ENCODE measurements at regions not wholly inside any gene's neighbourhood (a gene's known extent, or its start where the extent isn't known, plus 50 kb on each side); places are given as distances from the start of the nearest gene placed in this dataset.
A peak's percentile ranks its signal among the peaks of the same experiment; 100 is the strongest.

GRCh38 chr14:101174980-101175606 is 271.6 kb upstream of the RTL1 start:
- TF ChIP-seq CTCF (IDR thresholded peaks at IDR 0.05; ENCODE audit: extremely low read depth, insufficient read depth, missing control alignments) = no peak
- in situ Hi-C loops (cut with MboI; ENCODE audit: low pct_unique_long_range_greater_than_20kb, low sequenced_read_pairs, unreplicated experiment) = no loop called here
- no peak for DNase-seq (ENCODE audit: low spot score)

DNA sequence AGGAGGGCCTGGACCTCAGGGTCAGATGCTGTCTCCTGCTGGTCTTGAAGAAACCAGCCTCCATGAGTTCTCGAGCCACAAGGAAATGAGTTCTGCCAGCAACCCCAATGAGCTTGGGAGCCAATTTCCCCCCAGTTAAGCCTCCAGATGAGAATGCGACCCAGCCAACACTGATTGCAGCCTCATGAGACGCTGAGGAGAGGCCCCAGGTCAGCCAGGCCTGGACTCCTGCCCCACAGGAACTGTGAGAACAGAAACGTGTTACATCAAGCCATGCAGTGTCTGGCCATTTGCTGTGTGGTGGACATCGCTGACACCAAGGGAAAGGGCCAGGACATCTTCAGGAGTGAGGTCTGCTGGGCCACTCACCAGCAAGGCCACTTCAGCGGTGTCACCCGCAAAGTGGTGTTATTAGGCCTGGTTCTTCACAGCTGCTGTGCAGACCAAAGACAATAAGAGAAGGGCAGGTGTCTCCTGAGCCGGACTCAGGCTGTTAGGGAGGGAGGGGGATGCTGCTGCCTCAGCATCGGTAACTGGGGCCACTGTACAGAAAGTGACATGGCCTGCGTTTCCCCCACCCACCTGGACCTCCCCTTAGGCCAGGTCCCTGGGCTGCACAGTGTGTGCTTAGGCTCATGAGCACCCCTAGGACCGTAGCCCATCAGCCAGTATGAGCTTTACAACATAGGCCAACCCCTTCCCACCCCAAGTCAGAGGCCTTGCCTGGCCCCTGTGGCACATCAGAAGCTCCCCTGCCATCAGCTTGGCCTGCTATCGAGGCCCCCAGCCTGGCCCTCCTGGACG is 272.4 kb upstream of the RTL1 start:
- in situ Hi-C loops (cut with MboI; ENCODE audit: low pct_unique_long_range_greater_than_20kb, low sequenced_read_pairs, unreplicated experiment) = no loop called here
- DNase-seq (ENCODE audit: low spot score) = peak; percentile 4
- TF ChIP-seq CTCF (IDR thresholded peaks at IDR 0.05; ENCODE audit: extremely low read depth, insufficient read depth, missing control alignments) = no peak

- in situ Hi-C loops (cut with MboI; ENCODE audit: low pct_unique_long_range_greater_than_20kb, low sequenced_read_pairs, unreplicated experiment) = no loop called here
- no peak for TF ChIP-seq CTCF (IDR thresholded peaks at IDR 0.05; ENCODE audit: extremely low read depth, insufficient read depth, missing control alignments)
- peak; percentile 4 for DNase-seq (ENCODE audit: low spot score)
Observed at GRCh38 chr14:101176535-101177205, 273.1 kb upstream of the RTL1 start.

- no peak for TF ChIP-seq CTCF (IDR thresholded peaks at IDR 0.05; ENCODE audit: extremely low read depth, insufficient read depth, missing control alignments)
- in situ Hi-C loops (cut with MboI; ENCODE audit: low pct_unique_long_range_greater_than_20kb, low sequenced_read_pairs, unreplicated experiment) = no loop called here
- no peak for DNase-seq (ENCODE audit: low spot score)
Observed at GRCh38 chr14:101177301-101177971, 273.9 kb upstream of the RTL1 start.

- peak; percentile 6 for DNase-seq (ENCODE audit: low spot score)
- in situ Hi-C loops (cut with MboI; ENCODE audit: low pct_unique_long_range_greater_than_20kb, low sequenced_read_pairs, unreplicated experiment) = no loop called here
- no peak for TF ChIP-seq CTCF (IDR thresholded peaks at IDR 0.05; ENCODE audit: extremely low read depth, insufficient read depth, missing control alignments)
Observed at GRCh38 chr14:101178184-101179072, 274.9 kb upstream of the RTL1 start.
